Sigmoid colon (tissue), 4 donors: ENCODE measurements at regions not wholly inside any gene's neighbourhood (a gene's known extent, or its start where the extent isn't known, plus 50 kb on each side); places are given as distances from the start of the nearest gene placed in this dataset.

ENCODE experiments used
- POLR2AphosphoS5 ChIP-seq, 4 donors: sonication (generic); formaldehyde crosslinking; IDR thresholded peaks; one replicate each; pipeline ENCODE4 v1.6.1; 2017; ENCODE audit warnings: antibody characterized with exemption in 4 of 4
- TF ChIP-seq, protein P1 (sequence below), 4 experiments: fragments of 450-650 bp in 3 of 4; fragments of 200-600 bp in 1 of 4; IDR thresholded peaks; one replicate each; pipeline ENCODE4 v1.5.1; 2016 to 2019; ENCODE audit warnings: antibody characterized with exemption in 4 of 4, mild to moderate bottlenecking in 3 of 4, moderate library complexity in 2 of 4

DNA sequence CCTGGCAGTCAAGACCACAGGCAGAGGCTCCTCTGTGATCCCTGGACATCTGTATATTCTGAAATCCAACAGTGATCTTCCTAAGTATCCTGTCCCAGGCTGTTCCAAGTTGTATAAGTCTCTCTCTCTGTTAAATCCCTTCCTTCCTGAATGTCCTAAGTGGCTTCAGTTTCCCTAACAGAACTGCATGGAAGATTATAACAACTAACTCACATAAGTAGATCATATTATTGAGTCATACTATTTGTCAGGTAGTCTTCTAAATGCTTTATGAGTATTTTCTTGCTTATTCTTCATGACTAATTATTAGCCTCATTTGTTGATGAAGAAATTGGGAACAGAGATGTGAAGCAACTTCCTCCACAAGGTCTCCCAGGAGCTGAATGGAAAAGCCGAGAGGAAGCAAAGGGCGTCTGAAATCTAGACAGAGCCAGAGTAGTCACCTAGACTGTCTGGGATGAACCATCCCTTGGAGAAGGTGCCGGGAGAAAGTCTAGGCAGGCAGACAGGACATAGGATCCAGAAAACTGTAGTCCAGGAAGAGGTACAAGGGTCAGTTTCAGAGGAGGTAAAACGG lies 93.2 kb upstream of the FAT3 start:
- no peak for TF ChIP-seq POLR2AphosphoS5 (IDR thresholded peaks at IDR 0.05)
- TF ChIP-seq, protein P1, sequence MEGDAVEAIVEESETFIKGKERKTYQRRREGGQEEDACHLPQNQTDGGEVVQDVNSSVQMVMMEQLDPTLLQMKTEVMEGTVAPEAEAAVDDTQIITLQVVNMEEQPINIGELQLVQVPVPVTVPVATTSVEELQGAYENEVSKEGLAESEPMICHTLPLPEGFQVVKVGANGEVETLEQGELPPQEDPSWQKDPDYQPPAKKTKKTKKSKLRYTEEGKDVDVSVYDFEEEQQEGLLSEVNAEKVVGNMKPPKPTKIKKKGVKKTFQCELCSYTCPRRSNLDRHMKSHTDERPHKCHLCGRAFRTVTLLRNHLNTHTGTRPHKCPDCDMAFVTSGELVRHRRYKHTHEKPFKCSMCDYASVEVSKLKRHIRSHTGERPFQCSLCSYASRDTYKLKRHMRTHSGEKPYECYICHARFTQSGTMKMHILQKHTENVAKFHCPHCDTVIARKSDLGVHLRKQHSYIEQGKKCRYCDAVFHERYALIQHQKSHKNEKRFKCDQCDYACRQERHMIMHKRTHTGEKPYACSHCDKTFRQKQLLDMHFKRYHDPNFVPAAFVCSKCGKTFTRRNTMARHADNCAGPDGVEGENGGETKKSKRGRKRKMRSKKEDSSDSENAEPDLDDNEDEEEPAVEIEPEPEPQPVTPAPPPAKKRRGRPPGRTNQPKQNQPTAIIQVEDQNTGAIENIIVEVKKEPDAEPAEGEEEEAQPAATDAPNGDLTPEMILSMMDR (IDR thresholded peaks at IDR 0.05), result no peak
